SK-N-MC (cell line): ENCODE measurements at regions not wholly inside any gene's neighbourhood (a gene's known extent, or its start where the extent isn't known, plus 50 kb on each side); places are given as distances from the start of the nearest gene placed in this dataset.

ENCODE experiments used
- DNase-seq: peaks from one replicate; pipeline ENCODE4 v3.0.0-alpha.2; 2011; ENCODE audit warnings: low read depth, low spot score
- H3K27ac ChIP-seq: fragments of 200-600 bp; sonication (generic); 2 replicates; pipeline ENCODE4 v1.5.1; 2016; ENCODE audit warnings: mixed run types
- H3K36me3 ChIP-seq: fragments of 200-600 bp; sonication (generic); 2 replicates; pipeline ENCODE4 v1.6.1; 2017; ENCODE audit warnings: antibody characterized with exemption, low read length, mixed read lengths; ENCODE audit not compliant: insufficient read depth
- H3K4me3 ChIP-seq: fragments of 200-600 bp; sonication (generic); 2 replicates; pipeline ENCODE4 v1.5.1; 2016
- H3K9ac ChIP-seq: fragments of 200-600 bp; sonication (generic); 2 replicates; pipeline ENCODE4 v1.8.0; 2017; ENCODE audit warnings: mixed run types, mixed read lengths; ENCODE audit not compliant: insufficient read length
- H3K9me3 ChIP-seq: fragments of 200-600 bp; sonication (generic); 2 replicates; pipeline ENCODE4 v1.6.1; 2017; ENCODE audit warnings: low read depth, mild to moderate bottlenecking, antibody characterized with exemption, low read length, moderate library complexity, mixed read lengths
- EZH2 ChIP-seq: fragments of 200-600 bp; sonication (generic); IDR thresholded peaks from one replicate; pipeline ENCODE4 v1.6.1; 2017; ENCODE audit warnings: antibody characterized with exemption
- FOXP2 ChIP-seq: optimal IDR thresholded peaks from 2 replicates; pipeline ENCODE3; 2011; ENCODE audit warnings: mild to moderate bottlenecking, moderate library complexity; ENCODE audit not compliant: insufficient read depth; ENCODE audit errors: extremely low read length, control extremely low read depth
- POLR2AphosphoS5 ChIP-seq: IDR thresholded peaks from 2 replicates; pipeline ENCODE4 v1.6.1; 2012; ENCODE audit warnings: mild to moderate bottlenecking, low read depth, low read length, borderline replicate concordance

DNA sequence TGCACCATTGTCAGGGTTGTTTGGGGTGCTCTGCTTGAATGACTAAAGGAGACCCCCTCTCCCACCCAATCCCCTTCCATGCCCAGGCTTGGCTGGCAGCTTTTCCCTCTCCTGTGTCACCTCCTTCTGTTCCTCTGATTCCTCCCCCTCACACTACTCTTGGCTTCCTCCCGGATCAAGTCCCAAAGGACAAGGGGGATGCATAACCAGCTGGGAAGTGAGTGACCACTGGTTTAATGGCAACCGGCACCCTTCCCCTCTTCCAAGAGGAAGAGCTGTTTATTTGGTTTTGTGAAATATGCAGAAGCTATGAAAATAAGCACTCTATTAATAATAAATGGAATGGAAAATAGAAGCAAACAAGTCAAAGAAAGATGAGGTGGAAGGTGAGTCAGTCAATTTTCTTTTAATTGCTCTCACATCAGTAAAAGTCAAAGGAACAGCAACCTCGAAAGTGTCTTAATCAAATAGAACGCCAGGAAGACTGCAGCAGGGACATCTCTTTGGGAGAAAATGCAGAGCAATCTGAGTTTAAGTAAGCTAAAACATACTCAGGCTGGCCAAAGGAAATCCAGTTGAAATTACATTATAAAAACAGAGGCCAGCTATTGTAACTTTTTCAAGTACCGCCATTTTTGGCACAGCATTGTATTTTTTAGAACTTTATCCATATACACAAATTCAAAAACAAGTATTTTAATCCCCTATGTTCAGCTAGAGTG is 322.5 kb downstream of the SIPA1L2 start:
- TF ChIP-seq POLR2AphosphoS5 = no peak
- TF ChIP-seq FOXP2 = no peak
- no peak for TF ChIP-seq EZH2
- H3K27ac ChIP-seq = no peak overlapping the region
- DNase-seq = no peak
- H3K9me3 ChIP-seq = no peaks in the 10 kb centered on the region
- H3K9ac ChIP-seq = no peak overlapping the region
- no peak overlapping the region for H3K4me3 ChIP-seq
- H3K36me3 ChIP-seq = no peaks in the 10 kb centered on the region

DNA sequence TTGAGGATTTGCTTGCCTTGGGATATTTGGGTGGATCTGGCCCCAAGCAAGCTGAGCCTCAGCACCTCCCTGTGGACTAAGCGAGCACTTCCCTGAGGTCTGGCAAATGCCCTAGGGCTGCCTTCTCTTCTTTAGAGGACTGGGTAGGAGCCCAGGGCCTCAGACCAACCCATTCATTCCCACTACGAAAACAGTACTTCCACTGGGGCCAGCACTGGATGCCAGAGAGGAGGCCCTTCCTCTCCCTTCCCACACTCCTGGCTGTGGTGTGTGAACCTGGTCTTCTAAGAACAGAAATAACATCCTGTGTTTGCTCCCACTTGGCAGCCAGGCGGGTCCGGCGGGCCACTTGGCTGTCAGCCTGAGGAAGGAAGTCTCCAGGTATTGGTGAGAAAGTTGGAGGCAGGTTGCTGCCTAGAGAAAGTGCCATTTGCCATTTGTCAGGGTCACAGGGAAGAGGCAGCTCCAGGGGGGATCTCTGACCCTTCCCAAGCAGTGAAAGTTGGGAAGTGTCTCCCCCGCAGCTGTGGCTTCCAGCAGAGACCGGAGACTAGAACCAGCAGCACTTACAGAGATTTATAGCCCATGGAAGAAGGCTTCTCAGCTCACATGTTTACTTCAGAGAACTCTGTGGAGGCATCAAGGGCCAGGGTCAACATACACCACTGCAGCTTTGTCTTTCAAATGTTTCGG is 323.5 kb downstream of the SIPA1L2 start:
- Histone ChIP-seq H3K36me3 (no peaks in the 10 kb centered on the region), H3K27ac (no peak overlapping the region), H3K9ac (no peak overlapping the region), H3K9me3 (no peaks in the 10 kb centered on the region), H3K4me3 (no peak overlapping the region)
- TF ChIP-seq EZH2 (no peak), FOXP2 (no peak), POLR2AphosphoS5 (no peak)
- DNase-seq = no peak

DNA sequence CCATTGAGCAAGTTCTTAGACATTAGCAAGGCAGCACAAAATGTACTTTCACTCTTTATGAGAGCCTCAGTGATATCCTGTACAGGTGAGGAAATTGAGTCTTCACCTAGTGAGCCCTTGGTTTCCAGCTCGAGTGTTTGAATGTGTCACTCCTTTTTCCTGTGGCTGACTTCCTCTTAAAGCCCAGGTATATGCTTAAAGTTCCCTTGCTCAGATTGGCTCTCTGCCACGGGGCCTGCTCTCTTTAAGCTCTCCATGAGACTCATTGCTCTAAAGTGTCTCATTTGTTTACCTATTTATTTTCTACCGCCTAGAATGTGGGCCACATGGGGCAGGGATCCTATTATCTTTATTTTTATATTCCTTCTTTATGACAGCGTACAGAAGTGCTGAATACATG is 324.9 kb downstream of the SIPA1L2 start:
- no peaks in the 10 kb centered on the region for H3K9me3 ChIP-seq
- no peak for TF ChIP-seq EZH2
- TF ChIP-seq FOXP2 = no peak
- no peak for TF ChIP-seq POLR2AphosphoS5
- DNase-seq = no peak
- H3K4me3 ChIP-seq = no peak overlapping the region
- H3K9ac ChIP-seq = no peak overlapping the region
- H3K27ac ChIP-seq = no peak overlapping the region
- no peaks in the 10 kb centered on the region for H3K36me3 ChIP-seq

DNA sequence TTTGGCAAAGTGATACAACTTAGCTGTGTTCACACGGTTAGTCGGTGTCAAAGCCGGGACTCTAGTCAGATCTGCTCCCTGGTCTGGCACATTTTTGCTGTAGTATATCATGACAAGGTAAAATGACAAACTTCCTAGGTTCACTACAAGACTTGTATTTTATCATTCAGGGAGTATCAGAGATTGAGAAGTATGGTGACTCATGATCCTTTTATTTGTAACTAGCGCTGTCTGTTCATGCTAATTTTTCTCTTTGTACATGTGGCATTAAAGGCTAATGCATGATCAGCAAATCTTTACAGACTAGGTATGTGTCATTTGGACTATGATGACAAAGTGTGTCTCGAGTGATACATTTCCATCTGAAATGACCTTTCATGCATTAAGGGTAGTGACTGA is 326.7 kb downstream of the SIPA1L2 start:
- Histone ChIP-seq H3K27ac (no peak overlapping the region), H3K9ac (no peak overlapping the region), H3K9me3 (no peaks in the 10 kb centered on the region), H3K4me3 (no peak overlapping the region), H3K36me3 (no peaks in the 10 kb centered on the region)
- no peak for TF ChIP-seq POLR2AphosphoS5
- TF ChIP-seq FOXP2 = no peak
- TF ChIP-seq EZH2 = no peak
- no peak for DNase-seq

DNA sequence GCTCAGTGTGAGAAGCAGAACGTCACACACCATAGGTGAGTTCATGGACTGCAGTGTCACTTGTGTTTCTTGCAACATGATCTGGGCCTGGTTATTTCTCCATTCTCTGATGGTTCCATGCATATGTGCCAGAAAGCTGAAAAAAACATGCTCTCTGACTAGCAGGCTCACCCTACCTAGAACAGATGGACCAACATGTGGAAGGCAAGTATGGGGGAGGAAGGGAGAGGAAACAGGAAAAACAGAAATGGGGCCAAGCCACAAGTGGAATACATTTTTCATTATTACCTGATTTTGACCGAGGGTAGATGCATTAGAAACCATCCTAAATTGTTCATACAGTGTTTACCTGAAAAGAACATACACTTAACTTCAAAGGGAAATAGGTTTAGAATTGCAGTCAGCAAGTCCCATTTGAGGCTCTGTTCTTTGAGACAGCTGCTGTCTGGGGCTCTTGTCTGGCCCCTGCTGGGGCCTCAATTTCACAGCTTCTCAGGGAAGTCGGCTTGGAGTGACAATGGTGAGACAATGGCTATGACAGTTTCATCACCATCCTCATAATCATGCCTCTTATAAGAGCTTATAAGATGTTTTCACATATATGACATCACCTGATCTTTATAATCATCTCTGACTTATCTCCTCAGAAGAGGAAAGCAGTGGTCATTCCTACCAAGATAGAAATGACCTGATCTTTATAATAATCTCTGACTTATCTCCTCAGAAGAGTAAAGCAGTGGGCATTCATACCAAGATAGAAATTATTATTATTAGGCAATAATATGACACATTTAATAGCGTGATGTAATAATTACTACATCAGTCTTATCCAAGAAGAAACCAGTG is 327.3 kb downstream of the SIPA1L2 start:
- no peaks in the 10 kb centered on the region for H3K9me3 ChIP-seq
- H3K9ac ChIP-seq = no peak overlapping the region
- no peak overlapping the region for H3K27ac ChIP-seq
- no peak overlapping the region for H3K4me3 ChIP-seq
- H3K36me3 ChIP-seq = no peaks in the 10 kb centered on the region
- no peak for DNase-seq
- TF ChIP-seq EZH2 (no peak), FOXP2 (no peak), POLR2AphosphoS5 (no peak)

DNA sequence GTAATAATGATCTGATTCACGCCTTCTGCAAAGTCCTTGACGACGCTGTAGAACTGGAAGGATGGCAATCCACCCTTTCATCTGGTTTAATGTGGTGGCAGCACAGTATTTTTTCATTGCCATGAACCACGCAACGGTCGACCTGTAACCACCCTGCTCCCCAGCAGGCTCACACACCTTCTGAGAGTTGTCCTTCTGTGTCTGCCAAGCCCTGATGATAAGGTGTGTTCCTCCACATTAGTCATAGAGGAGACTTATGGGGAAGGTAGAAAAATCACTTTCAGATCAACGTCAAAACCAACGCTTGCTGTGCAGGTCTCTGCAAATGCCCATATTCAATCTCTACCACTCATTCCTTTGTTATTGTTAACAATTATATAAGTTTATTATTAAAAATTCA is 328.7 kb downstream of the SIPA1L2 start:
- no peak for DNase-seq
- no peaks in the 10 kb centered on the region for H3K9me3 ChIP-seq
- no peak overlapping the region for H3K9ac ChIP-seq
- H3K27ac ChIP-seq = no peak overlapping the region
- TF ChIP-seq EZH2 = no peak
- no peak for TF ChIP-seq FOXP2
- TF ChIP-seq POLR2AphosphoS5 = no peak
- no peaks in the 10 kb centered on the region for H3K36me3 ChIP-seq
- no peak overlapping the region for H3K4me3 ChIP-seq

DNA sequence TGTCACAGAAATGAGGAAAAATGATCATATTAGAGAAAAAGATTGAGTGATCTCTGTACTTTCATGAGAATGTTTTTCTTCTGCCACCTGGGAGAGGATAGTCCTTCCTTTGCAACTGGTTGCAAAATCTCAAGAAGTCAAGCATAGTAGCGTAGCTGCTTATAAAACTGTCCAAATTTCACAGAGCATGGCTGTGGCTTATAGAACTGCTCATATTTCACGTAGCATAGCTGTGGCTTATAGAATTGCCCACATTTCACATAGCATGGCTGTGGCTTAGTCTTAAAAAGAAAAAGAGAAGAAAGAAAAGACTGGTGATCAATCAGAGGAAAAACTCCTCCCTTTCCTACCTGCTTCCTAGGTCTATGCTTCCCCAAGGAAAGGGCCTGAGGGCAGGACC is 329.5 kb downstream of the SIPA1L2 start:
- no peak overlapping the region for H3K27ac ChIP-seq
- no peaks in the 10 kb centered on the region for H3K9me3 ChIP-seq

DNA sequence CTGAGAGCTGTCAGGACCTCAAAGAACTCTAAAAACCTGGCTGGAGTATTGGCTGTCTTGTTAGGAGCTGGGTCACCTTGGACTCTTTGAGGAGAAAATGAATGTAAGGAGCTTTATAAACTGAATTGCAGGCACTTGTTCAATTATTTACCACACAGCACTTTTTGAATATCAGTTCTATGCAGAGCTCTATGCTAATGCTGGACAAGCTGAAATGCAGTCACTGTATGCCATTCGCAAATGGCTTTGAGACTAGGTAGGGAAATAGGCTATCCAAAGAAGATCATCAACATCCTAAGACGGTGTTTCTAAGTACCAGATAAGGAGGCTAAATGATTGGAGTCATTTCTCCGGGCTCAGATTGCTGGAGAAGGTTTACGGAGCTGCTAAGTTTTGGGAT is 333.5 kb downstream of the SIPA1L2 start:
- no peak overlapping the region for H3K4me3 ChIP-seq
- no peaks in the 10 kb centered on the region for H3K36me3 ChIP-seq
- H3K27ac ChIP-seq = no peak overlapping the region
- TF ChIP-seq EZH2 (no peak), POLR2AphosphoS5 (no peak), FOXP2 (no peak)
- DNase-seq = no peak
- H3K9ac ChIP-seq = no peak overlapping the region
- no peaks in the 10 kb centered on the region for H3K9me3 ChIP-seq

More for the DNA sequence above, 329.5 kb downstream of the SIPA1L2 start:
- DNase-seq = no peak
- Histone ChIP-seq H3K9ac (no peak overlapping the region), H3K36me3 (no peaks in the 10 kb centered on the region), H3K4me3 (no peak overlapping the region)
- TF ChIP-seq POLR2AphosphoS5 (no peak), EZH2 (no peak)

DNA sequence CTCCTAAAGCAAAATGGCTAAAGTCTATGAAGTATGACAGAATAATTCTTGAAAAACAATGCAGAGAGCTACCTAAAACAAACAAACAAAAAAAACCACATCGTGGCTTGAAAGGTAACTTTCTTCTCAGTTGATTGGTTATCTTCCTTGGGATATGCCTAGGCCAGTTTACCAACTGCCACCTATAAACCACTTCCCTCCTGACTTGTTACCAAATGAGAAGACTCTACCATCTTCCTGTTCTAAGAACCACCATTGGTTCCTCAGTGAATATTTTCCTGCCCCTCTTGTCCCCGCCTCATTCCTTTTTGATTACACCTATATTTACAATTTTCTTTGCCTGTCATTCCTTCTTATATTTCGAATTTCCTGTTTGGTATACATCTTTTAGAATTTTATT is 336.6 kb downstream of the SIPA1L2 start:
- H3K4me3 ChIP-seq = no peak overlapping the region
- H3K36me3 ChIP-seq = no peaks in the 10 kb centered on the region
- no peak overlapping the region for H3K9ac ChIP-seq
- TF ChIP-seq POLR2AphosphoS5 = no peak
- no peak for TF ChIP-seq FOXP2
- H3K27ac ChIP-seq = no peak overlapping the region
- no peaks in the 10 kb centered on the region for H3K9me3 ChIP-seq
- DNase-seq = no peak
